Hepatocyte (in vitro differentiated cells): ENCODE measurements at regions not wholly inside any gene's neighbourhood (a gene's known extent, or its start where the extent isn't known, plus 50 kb on each side); places are given as distances from the start of the nearest gene placed in this dataset.

ENCODE experiments used
- CTCF ChIP-seq: fragments of 200-600 bp; sonication (generic); IDR thresholded peaks from 2 replicates; pipeline ENCODE4 v1.5.1; 2016; ENCODE audit warnings: antibody characterized with exemption, mild to moderate bottlenecking; ENCODE audit not compliant: poor library complexity
- EZH2 ChIP-seq: fragments of 200-600 bp; sonication (generic); IDR thresholded peaks from 2 replicates; pipeline ENCODE4 v1.6.1; 2016; ENCODE audit warnings: antibody characterized with exemption, mild to moderate bottlenecking, borderline replicate concordance

- TF ChIP-seq CTCF (peak; percentile 6), EZH2 (no peak)
These were observed 95.1 kb downstream of the METRNL start for GRCh38 chr17:83174362-83175118.
